ENCODE measurements at regions not wholly inside any gene's neighbourhood (a gene's known extent, or its start where the extent isn't known, plus 50 kb on each side); places are given as distances from the start of the nearest gene placed in this dataset.
A peak's percentile ranks its signal among the peaks of the same experiment; 100 is the strongest.

- H3K9me3 Mint-ChIP-seq = peaks cover 0 to 2% of the 10 kb centered on the region in 2 donors
- H3K4me3 Mint-ChIP-seq = no peak overlapping the region
- DNase-seq (no peak), ATAC-seq (replicated peaks in 1 of 2) (no peak)
- H3K27me3 Mint-ChIP-seq (ENCODE audit: low read depth) = no peaks in the 10 kb centered on the region
- no peaks in the 10 kb centered on the region for H3K4me1 Mint-ChIP-seq (ENCODE audit: low read depth)
- no peaks in the 10 kb centered on the region for H3K36me3 Mint-ChIP-seq (ENCODE audit: insufficient read depth in 2 of 2)
- H3K27ac Mint-ChIP-seq = no peak overlapping the region
These were observed 98.7 kb downstream of the CRYAA start for GRCh38 chr21:43267391-43268085.

- Mint-ChIP-seq H3K27me3 (ENCODE audit: low read depth) (no peaks in the 10 kb centered on the region), H3K4me3 (no peak overlapping the region), H3K27ac (no peak overlapping the region), H3K4me1 (ENCODE audit: low read depth) (no peaks in the 10 kb centered on the region), H3K9me3 (peaks cover 0 to 2% of the 10 kb centered on the region in 2 donors), H3K36me3 (ENCODE audit: insufficient read depth in 2 of 2) (no peaks in the 10 kb centered on the region)
- ATAC-seq (replicated peaks in 1 of 2) (no peak), DNase-seq (no peak)
These were observed 97.7 kb downstream of the CRYAA start for GRCh38 chr21:43266534-43266933.

- no peaks in the 10 kb centered on the region for H3K27me3 Mint-ChIP-seq (ENCODE audit: low read depth)
- no peak overlapping the region for H3K27ac Mint-ChIP-seq
- H3K4me3 Mint-ChIP-seq = no peak overlapping the region
- no peaks in the 10 kb centered on the region for H3K4me1 Mint-ChIP-seq (ENCODE audit: low read depth)
- H3K36me3 Mint-ChIP-seq (ENCODE audit: insufficient read depth in 2 of 2) = no peaks in the 10 kb centered on the region
- ATAC-seq (replicated peaks in 1 of 2) (peak; percentile 29 to 44), DNase-seq (peak in 1 of 2 donors; percentile 8)
- peaks cover 0 to 2% of the 10 kb centered on the region in 2 donors for H3K9me3 Mint-ChIP-seq
These were observed 93.6 kb downstream of the CRYAA start for GRCh38 chr21:43262427-43262826.
